ENCODE measurements at regions not wholly inside any gene's neighbourhood (a gene's known extent, or its start where the extent isn't known, plus 50 kb on each side); places are given as distances from the start of the nearest gene placed in this dataset.

GRCh38 chr2:15880226-15881119 is 59.9 kb upstream of the MYCN start:
- TF ChIP-seq, protein P1, sequence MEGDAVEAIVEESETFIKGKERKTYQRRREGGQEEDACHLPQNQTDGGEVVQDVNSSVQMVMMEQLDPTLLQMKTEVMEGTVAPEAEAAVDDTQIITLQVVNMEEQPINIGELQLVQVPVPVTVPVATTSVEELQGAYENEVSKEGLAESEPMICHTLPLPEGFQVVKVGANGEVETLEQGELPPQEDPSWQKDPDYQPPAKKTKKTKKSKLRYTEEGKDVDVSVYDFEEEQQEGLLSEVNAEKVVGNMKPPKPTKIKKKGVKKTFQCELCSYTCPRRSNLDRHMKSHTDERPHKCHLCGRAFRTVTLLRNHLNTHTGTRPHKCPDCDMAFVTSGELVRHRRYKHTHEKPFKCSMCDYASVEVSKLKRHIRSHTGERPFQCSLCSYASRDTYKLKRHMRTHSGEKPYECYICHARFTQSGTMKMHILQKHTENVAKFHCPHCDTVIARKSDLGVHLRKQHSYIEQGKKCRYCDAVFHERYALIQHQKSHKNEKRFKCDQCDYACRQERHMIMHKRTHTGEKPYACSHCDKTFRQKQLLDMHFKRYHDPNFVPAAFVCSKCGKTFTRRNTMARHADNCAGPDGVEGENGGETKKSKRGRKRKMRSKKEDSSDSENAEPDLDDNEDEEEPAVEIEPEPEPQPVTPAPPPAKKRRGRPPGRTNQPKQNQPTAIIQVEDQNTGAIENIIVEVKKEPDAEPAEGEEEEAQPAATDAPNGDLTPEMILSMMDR (IDR thresholded peaks at IDR 0.05) = no peak
- TF ChIP-seq, protein P2, sequence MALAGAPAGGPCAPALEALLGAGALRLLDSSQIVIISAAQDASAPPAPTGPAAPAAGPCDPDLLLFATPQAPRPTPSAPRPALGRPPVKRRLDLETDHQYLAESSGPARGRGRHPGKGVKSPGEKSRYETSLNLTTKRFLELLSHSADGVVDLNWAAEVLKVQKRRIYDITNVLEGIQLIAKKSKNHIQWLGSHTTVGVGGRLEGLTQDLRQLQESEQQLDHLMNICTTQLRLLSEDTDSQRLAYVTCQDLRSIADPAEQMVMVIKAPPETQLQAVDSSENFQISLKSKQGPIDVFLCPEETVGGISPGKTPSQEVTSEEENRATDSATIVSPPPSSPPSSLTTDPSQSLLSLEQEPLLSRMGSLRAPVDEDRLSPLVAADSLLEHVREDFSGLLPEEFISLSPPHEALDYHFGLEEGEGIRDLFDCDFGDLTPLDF (CRISPR knock-in tag; IDR thresholded peaks at IDR 0.05) = no peak
- TF ChIP-seq ZMAT4 (CRISPR knock-in tag; IDR thresholded peaks at IDR 0.05) = no peak
- TF ChIP-seq USF1 (CRISPR knock-in tag; IDR thresholded peaks at IDR 0.05) = no peak
- TF ChIP-seq ETV6 (CRISPR knock-in tag; IDR thresholded peaks at IDR 0.05) = no peak
- no peak for TF ChIP-seq NFE2L1 (CRISPR knock-in tag; IDR thresholded peaks at IDR 0.05)
- TF ChIP-seq, protein P3, sequence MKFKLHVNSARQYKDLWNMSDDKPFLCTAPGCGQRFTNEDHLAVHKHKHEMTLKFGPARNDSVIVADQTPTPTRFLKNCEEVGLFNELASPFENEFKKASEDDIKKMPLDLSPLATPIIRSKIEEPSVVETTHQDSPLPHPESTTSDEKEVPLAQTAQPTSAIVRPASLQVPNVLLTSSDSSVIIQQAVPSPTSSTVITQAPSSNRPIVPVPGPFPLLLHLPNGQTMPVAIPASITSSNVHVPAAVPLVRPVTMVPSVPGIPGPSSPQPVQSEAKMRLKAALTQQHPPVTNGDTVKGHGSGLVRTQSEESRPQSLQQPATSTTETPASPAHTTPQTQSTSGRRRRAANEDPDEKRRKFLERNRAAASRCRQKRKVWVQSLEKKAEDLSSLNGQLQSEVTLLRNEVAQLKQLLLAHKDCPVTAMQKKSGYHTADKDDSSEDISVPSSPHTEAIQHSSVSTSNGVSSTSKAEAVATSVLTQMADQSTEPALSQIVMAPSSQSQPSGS (CRISPR knock-in tag; IDR thresholded peaks at IDR 0.05; ENCODE audit: borderline replicate concordance, low read depth) = no peak
- TF ChIP-seq NR3C1 (CRISPR knock-in tag; conservative IDR thresholded peaks at IDR 0.05; ENCODE audit: low read depth) = no peak
- no peak for TF ChIP-seq SP1 (CRISPR knock-in tag; conservative IDR thresholded peaks at IDR 0.05)
- no peak for TF ChIP-seq ATF6 (CRISPR knock-in tag; IDR thresholded peaks at IDR 0.05)
- TF ChIP-seq FOXK1 (CRISPR knock-in tag; IDR thresholded peaks at IDR 0.05) = no peak
- no peak for TF ChIP-seq CBFB (CRISPR knock-in tag; IDR thresholded peaks at IDR 0.05; ENCODE audit: low read depth)
